GM12864 (cell line): ENCODE measurements at regions not wholly inside any gene's neighbourhood (a gene's known extent, or its start where the extent isn't known, plus 50 kb on each side); places are given as distances from the start of the nearest gene placed in this dataset.
"Not testable (repeated sequence)": the region's sequence is repeated elsewhere in the genome, so short reads cannot be mapped to it uniquely, and the experiment has no call there.

ENCODE experiments used
- DNase-seq: peaks from one replicate; pipeline ENCODE4 v3.0.0-alpha.2; 2011; ENCODE audit warnings: low read depth
- H3K4me3 ChIP-seq: 2 replicates; pipeline ENCODE4 v1.5.1; 2011; ENCODE audit warnings: mild to moderate bottlenecking, low read depth, low read length, control low read depth
- CTCF ChIP-seq: IDR thresholded peaks from 2 replicates; pipeline ENCODE4 v1.5.1; 2011; ENCODE audit warnings: low read depth, mild to moderate bottlenecking, moderate library complexity, low read length, control low read depth, inconsistent platforms; ENCODE audit errors: missing control alignments

GRCh38 chr6:145099713-145100112 lies 635.6 kb downstream of the EPM2A start:
- TF ChIP-seq CTCF = no peak
- no peak for DNase-seq

GRCh38 chr6:145110109-145110508 lies 625.2 kb downstream of the EPM2A start:
- H3K4me3 ChIP-seq = no peak overlapping the region
- no peak for DNase-seq
- no peak for TF ChIP-seq CTCF

More at GRCh38 chr6:145099713-145100112, 635.6 kb downstream of the EPM2A start:
- no peak overlapping the region for H3K4me3 ChIP-seq

- not testable (repeated sequence) for H3K4me3 ChIP-seq
These were observed 623.9 kb downstream of the EPM2A start for GRCh38 chr6:145111407-145111806.

GRCh38 chr6:145112711-145113148 lies 622.6 kb downstream of the EPM2A start:
- TF ChIP-seq CTCF = no peak
- no peak for DNase-seq
- no peak overlapping the region for H3K4me3 ChIP-seq

More at GRCh38 chr6:145111407-145111806, 623.9 kb downstream of the EPM2A start:
- DNase-seq = not testable (repeated sequence)

GRCh38 chr6:145115638-145116037 lies 619.7 kb downstream of the EPM2A start:
- no peak for TF ChIP-seq CTCF
- H3K4me3 ChIP-seq = no peak overlapping the region
- DNase-seq = no peak

GRCh38 chr6:145116591-145117178 lies 618.6 kb downstream of the EPM2A start:
- no peak for DNase-seq
- no peak overlapping the region for H3K4me3 ChIP-seq
- TF ChIP-seq CTCF = no peak

GRCh38 chr6:145118224-145118623 lies 617.1 kb downstream of the EPM2A start:
- no peak for DNase-seq
- no peak for TF ChIP-seq CTCF
- no peak overlapping the region for H3K4me3 ChIP-seq
